ENCODE measurements at regions not wholly inside any gene's neighbourhood (a gene's known extent, or its start where the extent isn't known, plus 50 kb on each side); places are given as distances from the start of the nearest gene placed in this dataset.

GRCh38 chr2:139059617-139060016 lies 279.4 kb upstream of the NXPH2 start:
- TF ChIP-seq CTCF (IDR thresholded peaks at IDR 0.05) = no peak
- no peak for TF ChIP-seq POLR2A (IDR thresholded peaks at IDR 0.05)

All from testis (tissue), 2 donors.